ENCODE measurements at regions not wholly inside any gene's neighbourhood (a gene's known extent, or its start where the extent isn't known, plus 50 kb on each side); places are given as distances from the start of the nearest gene placed in this dataset.

GRCh38 chr5:96243862-96244261 lies 189.2 kb downstream of the PCSK1 start:
- no peak for DNase-seq

- no peak for DNase-seq
Observed at GRCh38 chr5:96243203-96243602, 189.8 kb downstream of the PCSK1 start.

- DNase-seq: no peak
Observed at GRCh38 chr5:96242571-96242970, 190.5 kb downstream of the PCSK1 start.

- DNase-seq: no peak
Observed at GRCh38 chr5:96236831-96237230, 196.2 kb downstream of the PCSK1 start.

- no peak for DNase-seq
Observed at GRCh38 chr5:96236051-96236450, 197.0 kb downstream of the PCSK1 start.

GRCh38 chr5:96235008-96235910 lies 197.8 kb downstream of the PCSK1 start:
- no peak for DNase-seq

- no peak for DNase-seq
Observed at GRCh38 chr5:96232602-96233001, 200.4 kb downstream of the PCSK1 start.

GRCh38 chr5:96229188-96229587 lies 203.9 kb downstream of the PCSK1 start:
- no peak for DNase-seq

GRCh38 chr5:96228408-96228807 lies 204.6 kb downstream of the PCSK1 start:
- no peak for DNase-seq

- no peak for DNase-seq
Observed at GRCh38 chr5:96227957-96228356, 205.1 kb downstream of the PCSK1 start.

- DNase-seq: no peak
Observed at GRCh38 chr5:96226941-96227552, 206.0 kb downstream of the PCSK1 start.

GRCh38 chr5:96222129-96222528 lies 210.9 kb downstream of the PCSK1 start:
- DNase-seq: no peak

GRCh38 chr5:96220610-96221390 lies 212.2 kb downstream of the PCSK1 start:
- no peak for DNase-seq

- DNase-seq: no peak
Observed at GRCh38 chr5:96219580-96220281, 213.3 kb downstream of the PCSK1 start.

- DNase-seq: no peak
Observed at GRCh38 chr5:96218653-96219052, 214.4 kb downstream of the PCSK1 start.

- DNase-seq: no peak
Observed at GRCh38 chr5:96214442-96215197, 218.4 kb downstream of the PCSK1 start.

GRCh38 chr5:96209829-96210228 lies 223.2 kb downstream of the PCSK1 start:
- no peak for DNase-seq

- no peak for DNase-seq
Observed at GRCh38 chr5:96207420-96207819, 225.6 kb downstream of the PCSK1 start.

GRCh38 chr5:96203761-96204160 lies 229.3 kb downstream of the PCSK1 start:
- no peak for DNase-seq

GRCh38 chr5:96201503-96201902 lies 231.5 kb downstream of the PCSK1 start:
- DNase-seq: no peak

GRCh38 chr5:96200641-96201040 lies 232.4 kb downstream of the PCSK1 start:
- no peak for DNase-seq

- no peak for DNase-seq
Observed at GRCh38 chr5:96199713-96200183, 233.3 kb downstream of the PCSK1 start.
